ENCODE measurements at regions not wholly inside any gene's neighbourhood (a gene's known extent, or its start where the extent isn't known, plus 50 kb on each side); places are given as distances from the start of the nearest gene placed in this dataset.

DNA sequence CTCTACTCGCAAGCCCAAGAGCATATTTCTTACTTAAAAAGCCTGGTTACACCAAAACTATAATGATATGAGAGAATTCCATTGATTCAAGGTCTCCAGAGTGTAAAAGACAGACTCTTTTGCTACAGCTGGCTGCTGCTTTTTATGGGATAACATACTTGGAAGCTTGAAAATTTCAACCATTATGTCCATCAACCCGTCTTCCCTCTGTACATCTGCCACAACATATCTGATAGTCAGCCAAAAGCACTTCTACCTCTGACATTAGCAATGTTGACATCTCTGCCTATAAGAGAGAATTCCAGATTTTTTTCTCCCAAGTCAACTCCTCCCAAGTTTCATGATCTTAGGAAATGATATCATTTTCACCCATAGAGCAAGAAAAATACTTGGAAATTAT lies 54.4 kb upstream of the IQCM start:
- DNase-seq (ENCODE audit: low spot score) = no peak
- no peak for TF ChIP-seq CTCF (IDR thresholded peaks at IDR 0.05; ENCODE audit: borderline replicate concordance, control extremely low read depth, extremely low read depth, insufficient read depth, missing control alignments)
- in situ Hi-C loops (cut with MboI; ENCODE audit: low sequenced_read_pairs, unreplicated experiment) = no loop called here

GRCh38 chr4:149881744-149882143 lies 66.1 kb upstream of the IQCM start:
- no peak for DNase-seq (ENCODE audit: low spot score)
- in situ Hi-C loops (cut with MboI; ENCODE audit: low sequenced_read_pairs, unreplicated experiment) = loop anchor here (25.0 kb wide), 1 partner anchor 494 kb away; no protein-coding TSS in a partner anchor
- TF ChIP-seq CTCF (IDR thresholded peaks at IDR 0.05; ENCODE audit: borderline replicate concordance, control extremely low read depth, extremely low read depth, insufficient read depth, missing control alignments) = no peak

GRCh38 chr4:149882251-149882650 lies 66.6 kb upstream of the IQCM start:
- in situ Hi-C loops (cut with MboI; ENCODE audit: low sequenced_read_pairs, unreplicated experiment) = loop anchor here (25.0 kb wide), 1 partner anchor 495 kb away; no protein-coding TSS in a partner anchor
- no peak for DNase-seq (ENCODE audit: low spot score)
- TF ChIP-seq CTCF (IDR thresholded peaks at IDR 0.05; ENCODE audit: borderline replicate concordance, control extremely low read depth, extremely low read depth, insufficient read depth, missing control alignments) = no peak

DNA sequence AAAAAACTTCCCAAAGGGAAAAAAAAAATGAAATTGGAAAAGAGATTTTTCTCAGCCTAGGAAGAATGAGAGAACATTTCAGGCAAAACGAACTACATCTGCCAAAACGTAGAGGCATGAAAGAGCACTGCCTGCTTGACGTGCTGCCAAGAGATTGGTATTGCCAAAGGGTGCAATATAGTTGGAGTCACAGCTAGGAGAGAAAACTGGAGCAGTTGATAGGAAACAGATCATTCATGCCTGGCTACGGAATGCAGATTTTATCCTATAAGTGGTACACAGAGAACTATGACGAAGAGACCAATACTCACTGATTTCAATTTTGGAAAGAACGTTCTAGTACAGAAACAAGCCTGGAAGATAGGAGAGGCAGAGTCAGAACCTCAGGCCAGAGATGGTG lies 68.4 kb upstream of the IQCM start:
- in situ Hi-C loops (cut with MboI; ENCODE audit: low sequenced_read_pairs, unreplicated experiment) = loop anchor here (25.0 kb wide), 1 partner anchor 497 kb away; no protein-coding TSS in a partner anchor
- no peak for TF ChIP-seq CTCF (IDR thresholded peaks at IDR 0.05; ENCODE audit: borderline replicate concordance, control extremely low read depth, extremely low read depth, insufficient read depth, missing control alignments)
- no peak for DNase-seq (ENCODE audit: low spot score)

DNA sequence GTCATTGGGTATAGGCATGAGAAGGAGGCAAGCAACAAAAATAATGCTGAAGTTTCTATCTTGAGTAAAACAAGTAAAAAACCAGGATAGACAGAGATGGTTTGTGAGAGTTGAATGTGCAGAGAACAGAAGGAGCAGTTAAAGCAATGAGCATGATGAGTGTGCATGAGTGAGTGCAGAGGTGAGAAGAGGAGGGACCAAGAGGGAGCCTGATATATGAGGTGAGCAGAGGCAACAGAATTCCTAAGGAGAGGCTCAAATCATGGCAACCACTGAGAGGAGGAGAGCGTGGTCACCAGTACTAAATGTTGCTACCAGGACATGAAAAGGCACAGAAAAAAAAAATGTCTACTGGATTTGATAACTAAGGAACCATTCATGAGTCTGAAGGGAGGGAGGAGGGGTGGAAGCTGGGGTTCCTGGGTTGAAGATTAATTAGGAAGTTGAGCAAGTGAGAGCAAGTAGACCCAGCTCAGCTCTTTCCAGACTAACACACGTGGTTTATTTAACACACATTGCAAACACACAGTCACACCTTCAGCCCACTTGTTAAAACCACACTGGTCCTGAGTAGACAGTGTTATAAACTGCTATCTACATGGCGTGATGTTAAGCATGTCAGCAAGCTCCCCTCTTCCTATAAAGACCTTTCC lies 69.0 kb upstream of the IQCM start:
- in situ Hi-C loops (cut with MboI; ENCODE audit: low sequenced_read_pairs, unreplicated experiment) = loop anchor here (25.0 kb wide), 1 partner anchor 497 kb away; no protein-coding TSS in a partner anchor
- TF ChIP-seq CTCF (IDR thresholded peaks at IDR 0.05; ENCODE audit: borderline replicate concordance, control extremely low read depth, extremely low read depth, insufficient read depth, missing control alignments) = no peak
- DNase-seq (ENCODE audit: low spot score) = no peak

- no peak for TF ChIP-seq CTCF (IDR thresholded peaks at IDR 0.05; ENCODE audit: borderline replicate concordance, control extremely low read depth, extremely low read depth, insufficient read depth, missing control alignments)
- no peak for DNase-seq (ENCODE audit: low spot score)
- in situ Hi-C loops (cut with MboI; ENCODE audit: low sequenced_read_pairs, unreplicated experiment) = loop anchor here (25.0 kb wide), 1 partner anchor 499 kb away; no protein-coding TSS in a partner anchor
Measured at GRCh38 chr4:149885896-149886295, 70.3 kb upstream of the IQCM start.

Measured in GM13976 (cell line).